Body of pancreas (tissue), 4 donors: ENCODE measurements at regions not wholly inside any gene's neighbourhood (a gene's known extent, or its start where the extent isn't known, plus 50 kb on each side); places are given as distances from the start of the nearest gene placed in this dataset.
"Not testable (repeated sequence)": the region's sequence is repeated elsewhere in the genome, so short reads cannot be mapped to it uniquely, and the experiment has no call there.

Experiments
- POLR2A ChIP-seq, 3 donors: fragments of 450-650 bp; IDR thresholded peaks; one replicate each; pipeline ENCODE4 v1.6.1; 2016; ENCODE audit warnings: antibody characterized with exemption in 3 of 3, mild to moderate bottlenecking in 2 of 3
- TF ChIP-seq, protein P1 (sequence below), 7 experiments: fragments of 450-650 bp in 4 of 7; fragments of 200-600 bp in 3 of 7; sonication (generic) in 3 of 7; IDR thresholded peaks; one replicate each; pipeline ENCODE4 v1.5.1; 2016 to 2019; ENCODE audit warnings: antibody characterized with exemption in 7 of 7

DNA sequence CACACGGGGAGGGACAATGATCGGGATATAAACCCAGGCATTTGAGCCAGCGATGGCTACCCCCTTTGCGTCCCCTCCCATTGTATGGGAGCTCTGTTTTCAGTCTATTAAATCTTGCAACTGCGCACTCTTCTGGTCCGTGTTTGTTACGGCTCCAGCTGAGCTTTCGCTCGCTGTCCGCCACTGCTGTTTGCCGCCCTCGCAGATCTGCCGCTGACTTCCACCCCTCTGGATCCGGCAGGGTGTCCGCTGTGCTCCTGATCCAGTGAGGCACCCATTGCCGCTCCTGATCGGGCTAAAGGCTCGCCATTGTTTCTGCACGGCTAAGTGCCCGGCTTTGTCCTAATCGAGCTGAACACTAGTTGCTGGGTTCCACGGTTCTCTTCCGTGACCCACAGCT is 87.3 kb downstream of the ASB1 start:
- TF ChIP-seq, protein P1, sequence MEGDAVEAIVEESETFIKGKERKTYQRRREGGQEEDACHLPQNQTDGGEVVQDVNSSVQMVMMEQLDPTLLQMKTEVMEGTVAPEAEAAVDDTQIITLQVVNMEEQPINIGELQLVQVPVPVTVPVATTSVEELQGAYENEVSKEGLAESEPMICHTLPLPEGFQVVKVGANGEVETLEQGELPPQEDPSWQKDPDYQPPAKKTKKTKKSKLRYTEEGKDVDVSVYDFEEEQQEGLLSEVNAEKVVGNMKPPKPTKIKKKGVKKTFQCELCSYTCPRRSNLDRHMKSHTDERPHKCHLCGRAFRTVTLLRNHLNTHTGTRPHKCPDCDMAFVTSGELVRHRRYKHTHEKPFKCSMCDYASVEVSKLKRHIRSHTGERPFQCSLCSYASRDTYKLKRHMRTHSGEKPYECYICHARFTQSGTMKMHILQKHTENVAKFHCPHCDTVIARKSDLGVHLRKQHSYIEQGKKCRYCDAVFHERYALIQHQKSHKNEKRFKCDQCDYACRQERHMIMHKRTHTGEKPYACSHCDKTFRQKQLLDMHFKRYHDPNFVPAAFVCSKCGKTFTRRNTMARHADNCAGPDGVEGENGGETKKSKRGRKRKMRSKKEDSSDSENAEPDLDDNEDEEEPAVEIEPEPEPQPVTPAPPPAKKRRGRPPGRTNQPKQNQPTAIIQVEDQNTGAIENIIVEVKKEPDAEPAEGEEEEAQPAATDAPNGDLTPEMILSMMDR (IDR thresholded peaks at IDR 0.05), result not testable (repeated sequence)
- TF ChIP-seq POLR2A (IDR thresholded peaks at IDR 0.05), result not testable (repeated sequence)
